GM18505 (cell line): ENCODE measurements at regions not wholly inside any gene's neighbourhood (a gene's known extent, or its start where the extent isn't known, plus 50 kb on each side); places are given as distances from the start of the nearest gene placed in this dataset.
"Not testable (repeated sequence)": the region's sequence is repeated elsewhere in the genome, so short reads cannot be mapped to it uniquely, and the experiment has no call there.

Experiments used
- ATAC-seq: cut with Tn5 transposase; IDR thresholded peaks from one replicate; pipeline ENCODE4 v1.9.1; 2021; ENCODE audit not compliant: unreplicated experiment
- POLR2A ChIP-seq: IDR thresholded peaks from 4 replicates; pipeline ENCODE4 v1.6.1; 2011; ENCODE audit warnings: borderline replicate concordance; ENCODE audit not compliant: insufficient read depth, insufficient read length; ENCODE audit errors: extremely low read depth

DNA sequence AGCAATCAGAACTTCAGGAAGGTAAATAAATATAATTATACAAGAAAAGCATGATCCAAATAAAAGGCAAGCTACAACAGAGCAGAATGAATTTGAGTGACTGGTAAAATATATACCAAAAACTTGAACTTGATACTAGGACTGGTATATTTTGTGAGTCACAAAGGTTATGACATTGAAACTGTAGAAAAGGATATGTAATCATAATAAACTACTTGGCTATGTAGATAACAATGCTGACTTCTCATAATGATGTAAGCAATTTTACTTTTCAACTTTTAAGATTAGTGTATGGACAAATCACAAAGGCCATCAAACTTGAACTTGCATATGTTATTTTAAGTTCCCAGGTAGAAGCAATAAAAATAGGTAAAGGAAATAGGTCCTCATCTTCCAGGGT, 384.5 kb upstream of the NECTIN3 start:
- no peak for TF ChIP-seq POLR2A
- ATAC-seq = no peak

DNA sequence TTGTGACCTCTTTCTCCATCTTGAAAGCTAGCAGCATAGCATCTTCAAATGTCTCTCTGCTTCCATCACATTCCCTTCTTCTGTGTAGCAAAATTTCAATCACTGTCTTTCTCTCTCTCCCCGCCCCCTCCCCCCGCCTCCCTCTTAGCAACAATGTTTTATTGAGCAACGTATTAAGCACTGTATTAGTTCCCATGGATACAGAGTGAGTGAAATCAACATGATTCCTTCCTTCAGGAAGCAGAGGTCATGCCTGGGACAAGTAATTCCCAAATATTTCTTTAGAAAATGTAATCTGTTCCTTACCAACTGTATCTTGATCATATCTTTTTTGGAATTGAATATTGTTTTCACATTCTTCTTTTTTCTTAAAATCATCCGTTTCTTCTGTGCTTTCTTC, 373.7 kb upstream of the NECTIN3 start:
- no peak for ATAC-seq
- TF ChIP-seq POLR2A = no peak

DNA sequence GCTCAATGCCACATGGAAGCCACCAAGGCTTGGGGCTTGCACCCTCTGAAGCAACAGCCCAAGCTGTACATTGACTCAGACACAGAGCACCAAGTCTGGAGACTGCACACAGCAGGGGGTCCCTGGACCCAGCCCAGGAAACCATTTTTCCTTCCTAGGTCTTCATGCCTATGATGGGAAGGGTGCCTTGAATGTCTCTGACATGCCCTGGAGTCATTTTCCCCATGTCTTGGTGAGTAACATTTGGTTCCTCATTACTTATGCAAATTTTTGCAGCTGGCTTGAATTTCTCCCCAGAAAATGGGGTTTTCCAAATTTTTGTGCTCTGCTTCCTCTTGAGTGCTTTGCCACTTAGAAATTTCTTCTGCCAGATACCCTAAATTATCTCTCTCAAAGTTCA, 367.3 kb upstream of the NECTIN3 start:
- ATAC-seq = not testable (repeated sequence)

GRCh38 chr3:110708156-110708555, 363.5 kb upstream of the NECTIN3 start:
- no peak for ATAC-seq

GRCh38 chr3:110710156-110710555, 361.5 kb upstream of the NECTIN3 start:
- no peak for ATAC-seq
- no peak for TF ChIP-seq POLR2A

More at GRCh38 chr3:110708156-110708555, 363.5 kb upstream of the NECTIN3 start:
- no peak for TF ChIP-seq POLR2A

GRCh38 chr3:110710603-110711002, 361.0 kb upstream of the NECTIN3 start:
- no peak for ATAC-seq
- TF ChIP-seq POLR2A = no peak

- ATAC-seq = no peak
- no peak for TF ChIP-seq POLR2A
Measured at GRCh38 chr3:110711130-110711832, 360.3 kb upstream of the NECTIN3 start.

DNA sequence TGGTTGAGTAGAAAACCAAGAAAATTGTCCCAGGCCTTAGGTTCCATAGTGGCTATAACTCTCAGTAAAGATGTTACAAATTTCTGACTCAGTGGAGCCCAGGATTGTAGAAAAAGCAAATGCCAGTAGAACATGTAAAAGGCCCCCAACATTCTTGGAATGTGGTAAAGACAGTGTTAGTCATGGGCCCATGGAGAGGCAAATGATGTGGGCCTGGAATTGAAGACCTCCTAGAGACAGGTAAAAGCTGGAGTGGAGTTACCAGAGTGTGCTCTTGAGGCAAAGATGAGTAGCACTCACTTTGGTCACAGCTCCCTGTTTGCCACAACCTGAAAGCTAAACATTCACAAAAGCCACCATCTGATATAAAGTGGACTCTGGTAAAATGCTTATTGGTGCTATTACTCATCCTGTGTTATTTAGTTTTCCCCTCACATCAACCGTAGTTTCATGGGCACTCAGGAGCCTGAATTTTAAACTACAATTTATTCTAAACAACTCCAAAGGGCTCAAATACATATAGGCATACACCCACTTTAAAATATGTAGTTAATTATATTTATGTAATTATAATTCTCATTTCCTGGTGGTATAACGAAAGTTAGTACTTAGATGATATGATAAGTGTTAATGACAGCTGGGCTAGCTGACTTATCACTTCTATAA, 359.6 kb upstream of the NECTIN3 start:
- TF ChIP-seq POLR2A = no peak
- ATAC-seq = no peak

DNA sequence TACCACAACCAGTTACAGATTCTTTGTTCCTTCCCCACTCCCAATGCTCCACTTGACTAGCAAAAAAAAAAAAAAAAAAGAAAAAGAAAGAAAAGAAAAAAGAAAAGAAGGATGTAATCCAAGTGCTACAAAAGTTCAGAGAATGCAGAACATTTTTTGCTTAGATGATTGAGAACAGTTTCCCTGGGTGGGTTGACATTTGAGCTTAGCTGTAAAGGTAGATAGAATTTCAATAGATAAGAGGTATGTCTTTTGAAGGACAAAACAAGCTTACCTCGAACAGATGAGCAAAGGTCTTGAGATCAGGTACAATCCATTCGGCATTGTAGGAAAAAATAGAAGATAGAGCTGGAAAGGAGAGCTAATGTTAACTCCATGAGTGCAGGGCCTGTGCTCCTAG, 344.6 kb upstream of the NECTIN3 start:
- ATAC-seq = no peak
- no peak for TF ChIP-seq POLR2A

- TF ChIP-seq POLR2A = no peak
Measured at GRCh38 chr3:110731148-110731547, 340.5 kb upstream of the NECTIN3 start.

GRCh38 chr3:110732420-110732819, 339.2 kb upstream of the NECTIN3 start:
- TF ChIP-seq POLR2A = no peak
- ATAC-seq = no peak

More at GRCh38 chr3:110731148-110731547, 340.5 kb upstream of the NECTIN3 start:
- no peak for ATAC-seq

- TF ChIP-seq POLR2A = no peak
- ATAC-seq = no peak
Measured at GRCh38 chr3:110733045-110733444, 338.6 kb upstream of the NECTIN3 start.

DNA sequence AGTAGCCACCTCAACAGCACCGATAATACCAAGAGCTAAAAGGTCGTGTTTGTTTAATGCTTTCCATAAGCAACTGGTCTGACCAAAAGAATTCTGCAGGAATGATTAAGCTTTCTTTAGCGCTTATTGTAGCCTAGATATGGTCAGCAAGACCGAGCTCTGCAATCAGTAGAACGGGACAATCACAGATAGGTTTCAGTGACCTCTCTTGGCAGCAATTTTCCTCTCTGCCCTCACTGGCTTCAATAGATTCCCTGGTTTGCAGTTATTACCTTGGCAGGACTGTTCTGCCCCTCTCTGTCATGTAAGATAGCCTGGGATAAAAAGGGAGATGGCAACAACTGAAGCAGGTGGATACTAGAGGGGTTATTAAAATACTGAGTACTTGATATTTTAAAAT, 337.1 kb upstream of the NECTIN3 start:
- no peak for TF ChIP-seq POLR2A
- no peak for ATAC-seq

DNA sequence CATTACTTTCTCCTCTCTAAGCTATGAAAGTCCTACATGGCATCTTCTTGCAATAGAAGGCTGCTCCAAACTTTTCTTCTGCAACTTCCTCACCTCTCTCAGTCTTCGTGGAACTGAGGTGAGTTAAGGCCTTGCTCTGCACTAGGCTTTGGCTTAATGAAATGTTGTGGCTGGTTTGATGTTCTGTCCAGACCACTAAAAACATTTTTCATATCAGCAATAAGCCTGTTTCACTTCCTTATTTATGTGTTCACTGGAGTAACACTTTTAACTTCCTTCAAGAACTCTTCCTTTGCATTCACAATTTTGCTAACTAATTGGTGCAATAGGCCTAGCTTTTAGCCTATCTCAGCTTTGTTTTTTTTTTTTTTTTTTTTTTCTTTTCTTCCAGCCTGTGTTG, 335.3 kb upstream of the NECTIN3 start:
- ATAC-seq = peak; percentile 97
- no peak for TF ChIP-seq POLR2A
